SH-SY5Y (cell line): ENCODE measurements at regions not wholly inside any gene's neighbourhood (a gene's known extent, or its start where the extent isn't known, plus 50 kb on each side); places are given as distances from the start of the nearest gene placed in this dataset.

Experiments
- GATA2 ChIP-seq: IDR thresholded peaks from 2 replicates; pipeline ENCODE4 v1.6.1; 2011; ENCODE audit warnings: mild to moderate bottlenecking, low read depth, low read length
- GATA3 ChIP-seq: IDR thresholded peaks from 2 replicates; pipeline ENCODE4 v1.6.1; 2011; ENCODE audit warnings: low read depth, mild to moderate bottlenecking, low read length, moderate library complexity

DNA sequence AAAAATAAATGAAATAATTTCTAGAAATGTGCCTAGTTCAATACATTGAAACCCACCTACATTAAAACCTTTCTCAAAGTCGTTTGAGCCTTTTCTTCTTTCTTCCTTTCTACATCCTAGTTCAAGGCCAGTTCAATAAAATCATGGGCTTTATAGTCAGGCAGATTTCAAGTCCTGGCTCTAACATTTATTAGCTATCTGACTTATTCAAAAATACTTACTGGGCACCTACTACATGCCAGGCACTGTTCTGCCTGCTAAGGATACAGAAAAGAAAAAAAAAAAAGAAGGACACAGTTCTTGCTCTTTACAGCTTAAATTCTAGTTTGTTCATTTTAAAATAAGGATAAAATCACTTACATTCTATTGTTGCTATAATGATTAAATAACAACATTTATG is 134.2 kb upstream of the FGGY start:
- no peak for TF ChIP-seq GATA2
- TF ChIP-seq GATA3: no peak
